T-helper 1 cell treated with Interleukin-12 subunit alpha and Interleukin-12 subunit beta and Interleukin-4 antibody, amounts not matched to agents 30 μg/mL and 1 μg/mL, for 36 hours (primary cell): ENCODE measurements at regions not wholly inside any gene's neighbourhood (a gene's known extent, or its start where the extent isn't known, plus 50 kb on each side); places are given as distances from the start of the nearest gene placed in this dataset.
"Not testable (repeated sequence)": the region's sequence is repeated elsewhere in the genome, so short reads cannot be mapped to it uniquely, and the experiment has no call there.

Source experiments
- H3K27ac Mint-ChIP-seq: one replicate; pipeline ENCODE4 v1.8.0; 2021; ENCODE audit warnings: mild to moderate bottlenecking, mixed read lengths
- H3K27me3 Mint-ChIP-seq: one replicate; pipeline ENCODE4 v1.8.0; 2021; ENCODE audit warnings: low read depth, mixed read lengths
- H3K36me3 Mint-ChIP-seq: one replicate; pipeline ENCODE4 v1.8.0; 2021; ENCODE audit warnings: low read depth, mixed read lengths
- H3K4me1 Mint-ChIP-seq: one replicate; pipeline ENCODE4 v1.8.0; 2021; ENCODE audit warnings: low read depth, mixed read lengths
- H3K4me3 Mint-ChIP-seq: one replicate; pipeline ENCODE4 v1.8.0; 2021; ENCODE audit warnings: mild to moderate bottlenecking, moderate library complexity, mixed read lengths
- H3K9me3 Mint-ChIP-seq: one replicate; pipeline ENCODE4 v1.8.0; 2021; ENCODE audit warnings: mixed read lengths

DNA sequence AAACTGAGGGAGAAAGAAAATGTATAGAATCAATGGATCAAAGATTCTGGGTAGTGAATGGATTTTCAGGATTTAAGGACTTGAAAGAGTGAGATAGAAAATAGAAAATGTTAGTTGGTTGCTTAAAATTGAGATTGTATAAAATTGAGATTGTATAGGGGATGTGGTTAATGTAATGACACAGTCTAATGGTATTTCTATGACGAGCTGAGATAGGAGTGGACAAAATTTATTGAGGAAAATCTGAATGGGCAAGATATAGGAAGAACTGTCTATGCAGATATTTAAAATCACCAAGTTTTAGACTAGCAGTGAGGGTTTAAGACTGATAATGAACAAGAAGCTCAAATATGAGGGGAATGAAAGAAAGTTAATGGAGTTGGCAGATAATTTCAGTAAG, 406.6 kb downstream of the NYAP2 start:
- Mint-ChIP-seq H3K4me1 (no peaks in the 10 kb centered on the region), H3K9me3 (no peaks in the 10 kb centered on the region), H3K36me3 (no peaks in the 10 kb centered on the region), H3K27ac (no peak overlapping the region), H3K27me3 (no peaks in the 10 kb centered on the region), H3K4me3 (no peak overlapping the region)

DNA sequence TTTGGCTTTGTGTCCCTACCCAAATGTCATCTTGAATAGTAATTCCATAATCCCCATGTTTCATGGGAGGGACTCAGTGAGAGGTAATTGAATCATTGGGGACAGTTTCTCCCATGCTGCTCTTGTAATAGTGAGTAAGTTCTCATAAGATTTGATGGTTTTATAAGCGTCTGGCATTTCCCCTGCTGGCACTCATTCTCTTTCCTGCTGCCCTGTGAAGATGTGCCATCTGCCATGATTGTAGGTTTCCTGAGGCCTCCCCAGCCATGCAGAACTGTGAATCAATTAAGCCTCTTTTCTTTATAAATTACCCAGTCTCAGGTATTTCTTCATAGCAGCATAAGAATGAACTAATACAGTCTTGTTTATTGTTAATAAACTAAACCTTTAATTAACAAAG, 402.6 kb downstream of the NYAP2 start:
- not testable (repeated sequence) for H3K4me3 Mint-ChIP-seq

DNA sequence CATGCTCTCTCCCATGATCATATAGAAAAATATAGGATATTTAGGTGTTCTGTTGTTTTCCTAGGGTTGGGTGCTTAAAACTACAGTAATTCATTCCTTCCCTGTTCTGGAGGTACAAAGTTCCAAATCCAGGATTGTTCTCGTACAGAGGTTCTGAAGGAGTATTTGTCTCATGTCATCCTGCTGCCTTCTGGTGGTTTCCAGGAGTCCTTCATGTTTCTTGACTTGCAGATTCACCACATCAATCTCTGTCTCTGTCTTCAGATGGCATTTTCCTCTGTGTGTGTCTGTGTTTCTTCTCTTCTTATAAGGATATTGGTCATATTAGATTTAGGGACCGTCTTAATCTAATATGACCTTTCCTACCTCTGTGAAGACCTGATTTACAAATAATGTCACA, 397.9 kb downstream of the NYAP2 start:
- Mint-ChIP-seq H3K36me3 (no peaks in the 10 kb centered on the region), H3K4me3 (no peak overlapping the region), H3K4me1 (no peaks in the 10 kb centered on the region), H3K27ac (no peak overlapping the region), H3K27me3 (peaks cover 3% of the 10 kb centered on the region), H3K9me3 (no peaks in the 10 kb centered on the region)

More for the DNA sequence above, 402.6 kb downstream of the NYAP2 start:
- H3K4me1 Mint-ChIP-seq, H3K9me3 Mint-ChIP-seq, H3K36me3 Mint-ChIP-seq, H3K27ac Mint-ChIP-seq, H3K27me3 Mint-ChIP-seq: not testable (repeated sequence)

DNA sequence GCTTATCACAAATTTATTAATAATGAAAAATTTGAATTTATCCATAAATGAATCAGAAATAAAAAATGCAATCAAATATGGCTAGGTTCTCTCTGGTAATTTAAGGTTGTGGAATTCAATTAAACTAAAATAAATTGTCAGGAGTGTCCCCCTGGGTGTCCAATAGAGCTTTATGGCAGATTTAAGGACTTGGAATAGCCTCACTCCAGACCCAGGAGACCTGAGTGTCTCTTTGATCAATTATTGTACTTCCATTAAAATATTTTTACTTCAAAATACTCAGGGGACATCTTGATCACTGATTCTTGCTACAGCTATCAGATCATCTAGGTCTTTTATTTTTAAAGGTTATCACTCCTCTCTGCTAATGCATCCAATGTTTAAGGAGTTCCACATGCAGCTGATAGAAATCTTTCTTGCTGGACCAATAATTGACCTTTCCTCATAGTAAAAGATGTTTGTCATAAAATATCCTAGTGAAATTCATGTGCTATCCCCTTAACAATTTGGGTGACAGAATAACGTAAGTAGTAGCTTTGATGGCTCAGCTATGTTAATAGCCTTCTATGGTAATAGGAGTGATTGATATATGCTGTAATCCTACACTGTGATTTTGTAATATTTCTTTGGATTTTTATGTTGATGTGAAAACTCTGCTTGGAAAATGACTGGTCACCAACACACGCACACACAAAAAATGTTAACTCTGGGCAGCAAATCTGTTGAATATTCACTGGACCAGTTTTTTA, 395.3 kb downstream of the NYAP2 start:
- Mint-ChIP-seq H3K27ac (no peak overlapping the region), H3K4me3 (no peak overlapping the region), H3K36me3 (no peaks in the 10 kb centered on the region), H3K4me1 (no peaks in the 10 kb centered on the region), H3K9me3 (no peaks in the 10 kb centered on the region), H3K27me3 (peaks cover 3% of the 10 kb centered on the region)

DNA sequence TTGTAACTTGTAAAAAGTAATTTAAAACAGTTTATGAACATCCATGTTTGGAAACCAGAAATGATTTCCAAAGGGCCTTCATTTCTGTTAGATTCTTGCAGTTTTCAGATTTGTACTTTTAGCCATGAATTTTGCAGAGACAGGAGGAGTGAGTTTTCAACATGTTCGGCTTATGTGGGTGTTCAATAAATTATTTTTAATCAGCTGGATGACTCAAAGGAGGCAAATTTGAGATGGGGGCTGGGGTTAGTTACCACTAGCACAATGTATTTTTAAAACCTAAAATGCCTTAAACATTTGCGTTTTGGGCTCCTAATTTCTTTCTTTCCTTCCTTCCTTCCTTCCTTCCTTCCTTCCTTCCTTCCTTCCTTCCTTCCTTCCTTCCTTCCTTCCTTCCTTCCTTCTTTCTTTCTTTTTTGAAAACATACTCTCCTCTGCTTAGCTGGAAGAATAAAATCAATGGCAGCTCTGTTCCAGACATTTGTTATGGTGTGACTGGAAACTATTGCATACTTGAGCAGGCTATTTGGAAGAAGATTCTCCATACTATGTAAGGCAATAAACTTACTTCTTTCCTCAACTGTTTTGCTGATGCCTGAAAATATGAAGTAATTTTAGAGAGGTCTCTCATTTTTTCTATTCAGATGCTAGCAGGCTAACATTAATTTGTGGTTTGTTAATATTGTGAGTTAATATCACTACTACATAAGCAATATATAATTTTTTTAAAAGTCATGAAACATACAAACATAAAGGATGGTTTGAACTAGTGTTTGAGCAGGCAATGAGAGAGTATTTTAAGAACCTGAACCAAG, 394.4 kb downstream of the NYAP2 start:
- Mint-ChIP-seq H3K27ac (no peak overlapping the region), H3K4me1 (no peaks in the 10 kb centered on the region)

DNA sequence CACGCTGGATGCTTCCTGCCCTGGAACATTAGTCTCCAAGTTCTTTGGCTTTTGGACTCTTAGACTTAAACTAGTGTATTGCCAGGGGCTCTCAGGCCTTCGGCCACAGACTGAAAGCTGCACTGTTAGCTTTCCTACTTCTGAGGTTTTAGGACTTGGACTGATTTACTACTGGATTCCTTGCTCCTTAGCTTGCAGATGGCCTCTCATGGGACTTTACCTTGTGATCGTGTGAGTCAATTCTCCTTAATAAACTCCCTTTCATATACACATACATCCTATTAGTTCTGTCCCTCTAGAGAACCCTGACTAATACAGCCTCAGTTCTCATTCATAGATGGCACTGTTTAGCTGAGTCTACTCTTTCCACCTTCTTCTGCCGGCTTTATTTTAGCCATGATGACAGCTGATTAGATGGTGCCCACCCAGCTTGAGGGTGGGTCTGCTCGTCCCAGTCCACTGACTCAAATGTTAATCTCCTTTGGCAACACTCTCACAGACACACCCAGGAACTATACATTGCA, 389.1 kb downstream of the NYAP2 start:
- Mint-ChIP-seq H3K27me3 (no peaks in the 10 kb centered on the region), H3K27ac (no peak overlapping the region), H3K4me3 (no peak overlapping the region), H3K36me3 (no peaks in the 10 kb centered on the region), H3K9me3 (no peaks in the 10 kb centered on the region), H3K4me1 (no peaks in the 10 kb centered on the region)

More for the DNA sequence above, 394.4 kb downstream of the NYAP2 start:
- Mint-ChIP-seq H3K27me3 (peaks cover 3% of the 10 kb centered on the region), H3K9me3 (no peaks in the 10 kb centered on the region), H3K4me3 (no peak overlapping the region), H3K36me3 (no peaks in the 10 kb centered on the region)

DNA sequence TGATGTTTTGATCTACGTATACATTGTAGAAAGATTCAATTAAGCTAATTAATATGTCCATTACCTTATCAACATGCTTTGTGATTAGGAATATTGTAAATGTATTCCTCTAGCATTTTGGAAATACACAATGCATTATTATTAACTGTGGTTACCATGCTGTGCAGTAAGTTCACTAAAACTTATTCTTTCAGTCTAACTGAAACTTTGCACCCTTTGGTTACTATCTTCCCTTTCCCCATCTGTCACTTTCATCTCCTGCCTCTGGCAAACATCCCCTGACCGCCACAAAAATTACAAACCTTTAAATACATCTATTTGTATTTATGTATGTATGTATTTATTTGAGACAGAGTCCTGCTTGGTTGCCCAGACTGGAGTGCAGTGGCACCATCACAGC, 388.0 kb downstream of the NYAP2 start:
- Mint-ChIP-seq H3K4me1 (no peaks in the 10 kb centered on the region), H3K9me3 (no peaks in the 10 kb centered on the region), H3K36me3 (no peaks in the 10 kb centered on the region), H3K27ac (no peak overlapping the region), H3K4me3 (no peak overlapping the region), H3K27me3 (no peaks in the 10 kb centered on the region)

DNA sequence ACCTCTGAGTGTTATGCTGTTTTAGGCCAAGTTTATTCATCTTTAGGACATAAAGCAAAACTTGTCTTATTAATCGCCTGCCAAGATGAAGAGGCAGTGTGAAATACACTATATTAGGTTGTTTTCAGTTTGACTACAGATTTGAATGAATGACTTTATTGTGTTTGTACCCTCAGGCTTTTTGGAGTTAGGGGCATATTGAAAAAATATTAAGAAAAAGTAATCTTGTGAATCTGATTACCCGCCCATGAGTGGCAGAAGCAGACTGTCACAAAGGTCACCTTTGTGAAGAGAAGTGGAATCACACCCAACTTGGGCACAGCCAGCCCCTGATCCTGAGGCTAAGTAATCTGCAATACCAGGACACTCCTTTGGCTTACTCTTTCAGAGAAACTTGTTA, 382.5 kb downstream of the NYAP2 start:
- no peak overlapping the region for H3K27ac Mint-ChIP-seq
- H3K27me3 Mint-ChIP-seq: no peaks in the 10 kb centered on the region
- H3K4me3 Mint-ChIP-seq: no peak overlapping the region
- H3K9me3 Mint-ChIP-seq: no peaks in the 10 kb centered on the region
- H3K36me3 Mint-ChIP-seq: no peaks in the 10 kb centered on the region
- no peaks in the 10 kb centered on the region for H3K4me1 Mint-ChIP-seq

DNA sequence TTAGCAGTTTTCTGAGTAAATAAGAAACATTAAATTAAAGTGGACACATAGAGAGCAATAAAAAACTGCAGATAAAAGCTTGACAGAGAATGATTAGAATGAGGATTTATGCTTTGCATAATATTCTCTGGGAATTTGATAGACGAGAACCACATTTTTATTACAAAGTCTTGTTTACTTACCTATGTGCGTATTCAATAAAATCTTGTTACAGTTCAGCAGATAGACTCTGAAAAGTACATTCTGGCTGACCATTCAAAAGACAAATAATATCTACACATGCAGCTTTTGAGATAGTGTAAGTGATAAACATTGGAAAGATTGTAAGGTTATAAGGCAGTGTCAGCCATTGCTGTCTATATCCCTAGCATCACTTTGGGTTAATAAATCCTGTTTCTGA, 381.6 kb downstream of the NYAP2 start:
- Mint-ChIP-seq H3K27me3 (no peaks in the 10 kb centered on the region), H3K9me3 (no peaks in the 10 kb centered on the region), H3K36me3 (no peaks in the 10 kb centered on the region), H3K4me3 (no peak overlapping the region), H3K27ac (no peak overlapping the region), H3K4me1 (no peaks in the 10 kb centered on the region)

DNA sequence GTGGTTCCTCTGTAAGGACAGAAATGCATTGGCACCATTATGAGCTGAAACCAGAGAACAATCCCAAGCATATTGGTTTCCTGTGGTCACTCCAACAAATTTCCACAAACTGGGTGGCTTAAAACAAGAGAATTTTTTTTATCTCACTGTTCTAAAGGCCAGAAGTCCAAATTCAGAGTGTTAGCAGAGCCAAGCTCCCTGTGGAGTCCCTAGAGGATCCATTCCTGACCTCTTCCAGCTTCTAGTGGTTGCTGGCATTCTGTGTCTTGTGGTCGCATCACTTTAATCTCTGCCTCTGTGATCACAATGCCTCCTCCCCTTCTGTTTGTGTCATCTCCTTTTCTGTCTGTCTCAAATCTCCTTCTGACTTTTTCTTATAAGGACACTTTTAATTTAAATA, 380.3 kb downstream of the NYAP2 start:
- Mint-ChIP-seq H3K27ac (no peak overlapping the region), H3K4me1 (no peaks in the 10 kb centered on the region), H3K4me3 (no peak overlapping the region), H3K9me3 (no peaks in the 10 kb centered on the region), H3K27me3 (no peaks in the 10 kb centered on the region), H3K36me3 (no peaks in the 10 kb centered on the region)

DNA sequence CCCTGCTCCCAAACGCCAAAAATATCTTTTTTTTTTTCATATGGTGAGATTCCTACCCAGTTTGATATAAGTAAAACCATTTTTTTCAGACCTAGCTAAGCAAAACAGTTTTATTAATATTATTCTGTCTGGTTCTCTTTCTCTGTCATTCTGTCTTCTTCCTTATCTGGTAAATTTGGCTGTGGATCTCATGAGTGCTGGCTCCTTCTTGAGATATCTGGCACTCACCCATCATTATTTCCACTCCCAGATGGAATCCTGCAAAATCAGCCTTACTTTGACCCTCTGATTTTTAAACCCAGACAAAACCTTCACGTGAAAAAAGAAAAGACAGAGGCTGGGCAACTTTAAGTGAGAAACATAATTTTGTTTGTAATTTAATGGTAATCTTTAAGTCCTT, 373.6 kb downstream of the NYAP2 start:
- Mint-ChIP-seq H3K4me1 (no peaks in the 10 kb centered on the region), H3K27me3 (no peaks in the 10 kb centered on the region), H3K36me3 (no peaks in the 10 kb centered on the region), H3K4me3 (no peak overlapping the region), H3K9me3 (no peaks in the 10 kb centered on the region), H3K27ac (no peak overlapping the region)

DNA sequence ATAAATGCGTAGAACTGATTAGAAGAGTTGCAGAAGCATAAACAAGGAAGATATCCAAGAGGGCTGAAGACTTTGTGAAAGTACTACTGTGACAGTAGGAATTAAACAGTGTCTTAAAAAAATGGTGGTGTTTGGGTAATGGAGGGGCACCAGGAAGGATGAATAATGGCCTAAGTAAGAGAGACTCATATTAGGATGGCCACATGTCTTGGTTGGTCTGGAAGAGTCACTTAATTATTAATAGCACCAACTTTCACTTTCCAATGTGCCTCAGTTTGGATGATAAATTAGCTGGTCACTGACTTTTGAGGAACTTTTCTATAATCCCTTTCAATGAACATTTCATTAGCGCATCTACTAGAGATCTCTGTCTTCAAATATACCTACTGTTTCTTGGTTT, 372.2 kb downstream of the NYAP2 start:
- H3K9me3 Mint-ChIP-seq: no peaks in the 10 kb centered on the region
- no peaks in the 10 kb centered on the region for H3K36me3 Mint-ChIP-seq
- H3K4me3 Mint-ChIP-seq: no peak overlapping the region
- no peak overlapping the region for H3K27ac Mint-ChIP-seq
- no peaks in the 10 kb centered on the region for H3K27me3 Mint-ChIP-seq
- no peaks in the 10 kb centered on the region for H3K4me1 Mint-ChIP-seq

DNA sequence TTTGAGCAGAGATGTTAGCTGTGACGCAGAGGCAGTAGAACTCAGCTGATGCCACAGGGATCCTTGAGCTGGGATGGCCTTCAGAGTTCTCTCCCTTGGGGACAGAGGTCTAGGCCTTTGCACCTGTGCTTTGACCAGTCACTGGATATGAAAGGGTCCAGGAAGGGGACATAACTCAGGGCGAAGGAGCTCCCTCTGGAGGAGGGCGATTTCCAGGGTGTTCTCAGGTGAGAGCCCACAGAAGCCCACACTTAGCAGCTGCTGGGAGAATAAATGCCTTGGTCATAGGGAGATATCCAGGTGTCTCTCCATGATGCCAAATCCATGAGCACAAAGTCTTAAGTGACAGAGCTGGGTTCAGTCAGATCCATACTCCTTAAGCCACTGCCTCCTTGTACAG, 369.2 kb downstream of the NYAP2 start:
- Mint-ChIP-seq H3K4me3 (no peak overlapping the region), H3K27me3 (no peaks in the 10 kb centered on the region)

DNA sequence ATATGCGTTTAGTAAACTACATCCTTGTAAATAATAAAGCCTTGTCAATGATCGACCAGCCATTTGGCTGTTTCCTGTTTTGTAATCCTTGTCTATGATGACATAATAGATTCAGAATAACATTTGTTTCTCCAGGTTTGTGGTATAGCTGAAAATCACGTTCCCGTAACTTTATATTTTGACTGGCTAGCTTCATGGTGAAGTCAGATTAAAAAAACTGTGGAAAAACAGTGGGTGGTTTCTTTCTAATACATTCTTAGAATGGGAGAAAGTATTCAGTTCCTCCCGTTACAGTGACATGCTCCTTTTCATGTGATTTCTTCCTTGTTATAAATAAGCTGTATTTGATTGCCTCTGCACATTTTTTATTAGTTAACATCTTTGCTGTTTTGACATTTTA, 366.9 kb downstream of the NYAP2 start:
- no peaks in the 10 kb centered on the region for H3K36me3 Mint-ChIP-seq
- H3K4me3 Mint-ChIP-seq: no peak overlapping the region
- H3K4me1 Mint-ChIP-seq: no peaks in the 10 kb centered on the region
- H3K27ac Mint-ChIP-seq: no peak overlapping the region
- H3K9me3 Mint-ChIP-seq: no peaks in the 10 kb centered on the region
- no peaks in the 10 kb centered on the region for H3K27me3 Mint-ChIP-seq

More for the DNA sequence above, 369.2 kb downstream of the NYAP2 start:
- Mint-ChIP-seq H3K4me1 (no peaks in the 10 kb centered on the region), H3K36me3 (no peaks in the 10 kb centered on the region), H3K9me3 (no peaks in the 10 kb centered on the region), H3K27ac (no peak overlapping the region)

DNA sequence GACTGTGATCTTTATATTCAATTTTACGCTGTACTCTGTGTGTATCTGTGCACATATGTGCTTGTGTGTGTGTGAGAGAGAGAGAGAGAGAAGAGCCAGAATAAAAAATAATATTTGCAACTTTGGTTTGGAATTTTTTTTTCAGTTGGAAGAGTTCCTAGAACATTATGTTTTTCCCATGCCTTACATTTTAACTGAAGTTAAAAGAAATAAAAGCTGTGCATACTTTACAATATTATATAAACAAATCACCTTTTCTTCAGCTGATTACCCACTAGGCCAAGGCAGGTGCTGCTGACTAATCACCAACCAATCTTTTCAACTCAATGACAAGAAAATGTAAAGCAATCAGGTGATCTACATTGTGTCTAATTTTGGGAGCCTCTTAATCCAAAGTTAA, 366.3 kb downstream of the NYAP2 start:
- Mint-ChIP-seq H3K27me3 (no peaks in the 10 kb centered on the region), H3K4me3 (no peak overlapping the region), H3K27ac (no peak overlapping the region), H3K4me1 (no peaks in the 10 kb centered on the region), H3K36me3 (no peaks in the 10 kb centered on the region), H3K9me3 (no peaks in the 10 kb centered on the region)
